Stimulated activated naive CD4-positive, alpha-beta T cell treated with Interleukin-2 at 50 U/mL for 16 hours (primary cell): ENCODE measurements at regions not wholly inside any gene's neighbourhood (a gene's known extent, or its start where the extent isn't known, plus 50 kb on each side); places are given as distances from the start of the nearest gene placed in this dataset.

Experiments
- DNase-seq: peaks from one replicate; lab custom pipeline; 2025; lab: John Stamatoyannopoulos, UW

GRCh38 chr1:218642033-218642948 lies 297.2 kb downstream of the TGFB2 start:
- no peak for DNase-seq

- DNase-seq = no peak
Observed at GRCh38 chr1:218643281-218643680, 298.1 kb downstream of the TGFB2 start.

- no peak for DNase-seq
Observed at GRCh38 chr1:218643926-218644325, 298.8 kb downstream of the TGFB2 start.

DNA sequence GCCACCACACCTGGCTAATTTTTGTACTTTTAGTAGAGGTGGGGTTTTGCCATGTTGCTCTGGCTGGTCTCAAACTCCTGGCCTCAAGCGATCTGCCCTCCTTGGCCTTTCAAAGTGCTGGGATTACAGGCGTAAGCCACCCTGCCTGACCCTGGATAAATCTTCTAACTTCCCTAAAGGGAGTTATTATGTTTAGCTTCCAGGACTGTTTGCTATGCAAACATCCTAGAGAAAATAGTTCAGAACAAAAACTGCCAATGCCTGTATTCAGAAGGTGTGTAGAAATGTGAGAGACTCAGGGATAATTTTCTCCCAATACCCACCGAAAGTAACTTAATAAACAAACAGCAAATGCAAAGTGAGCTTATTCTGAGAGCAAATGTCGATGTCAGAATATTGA lies 301.2 kb downstream of the TGFB2 start:
- no peak for DNase-seq

GRCh38 chr1:218656301-218657037 lies 311.3 kb downstream of the TGFB2 start:
- no peak for DNase-seq

- DNase-seq = no peak
Observed at GRCh38 chr1:218658269-218658668, 313.1 kb downstream of the TGFB2 start.

- no peak for DNase-seq
Observed at GRCh38 chr1:218658899-218659298, 313.8 kb downstream of the TGFB2 start.

DNA sequence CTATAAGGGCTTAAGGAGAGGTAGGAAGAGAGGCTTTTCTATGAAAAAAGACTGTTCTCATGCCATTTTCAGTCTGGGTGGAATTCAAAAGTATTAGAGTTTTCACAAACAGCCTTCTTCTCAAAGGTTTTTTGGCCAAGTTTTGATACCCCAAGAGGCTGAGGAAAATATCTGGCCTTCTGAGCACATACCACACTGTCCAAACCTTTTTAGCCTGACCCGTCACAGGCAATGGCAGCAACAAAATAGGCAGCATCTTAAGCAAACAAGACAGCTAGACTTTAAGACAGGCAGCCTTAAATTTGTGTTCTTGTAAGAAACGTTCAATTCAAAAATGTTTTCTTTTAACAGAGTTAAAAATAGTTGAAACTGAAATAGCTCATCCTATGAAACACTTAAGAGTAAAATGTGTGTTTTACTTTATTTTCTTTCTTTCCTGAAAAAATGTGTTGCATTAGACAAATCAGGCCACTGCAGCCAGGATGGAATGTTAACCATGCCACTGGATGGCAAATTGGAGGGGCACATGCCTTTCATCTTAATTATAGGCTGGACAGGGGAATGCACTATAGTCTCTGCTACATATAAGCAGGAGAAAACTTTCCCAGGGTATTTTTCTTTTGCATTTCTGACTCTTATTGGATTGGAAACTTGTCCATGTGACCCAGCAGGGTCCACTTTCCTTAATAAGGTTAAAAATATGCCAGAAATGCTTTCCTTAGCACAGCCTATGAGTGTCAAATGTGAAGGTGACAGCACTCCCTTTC lies 315.0 kb downstream of the TGFB2 start:
- DNase-seq = no peak

DNA sequence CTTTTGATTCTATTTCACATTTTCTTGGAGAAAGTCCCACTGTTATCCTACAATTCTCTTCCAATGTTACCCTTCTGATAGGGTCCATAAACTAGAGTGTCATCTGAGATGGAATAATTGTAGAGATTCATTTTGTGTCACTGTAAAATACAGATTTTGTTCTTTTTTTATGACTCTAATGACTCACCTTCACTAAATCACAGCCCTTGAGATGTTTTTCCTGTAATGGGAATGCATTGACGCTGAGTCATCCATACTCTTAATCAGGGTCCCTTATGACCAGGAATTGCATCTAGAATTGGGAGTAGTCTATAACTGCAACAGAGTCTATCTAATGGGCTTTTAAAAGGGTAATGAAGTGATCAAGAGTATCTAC lies 315.5 kb downstream of the TGFB2 start:
- DNase-seq = no peak

DNA sequence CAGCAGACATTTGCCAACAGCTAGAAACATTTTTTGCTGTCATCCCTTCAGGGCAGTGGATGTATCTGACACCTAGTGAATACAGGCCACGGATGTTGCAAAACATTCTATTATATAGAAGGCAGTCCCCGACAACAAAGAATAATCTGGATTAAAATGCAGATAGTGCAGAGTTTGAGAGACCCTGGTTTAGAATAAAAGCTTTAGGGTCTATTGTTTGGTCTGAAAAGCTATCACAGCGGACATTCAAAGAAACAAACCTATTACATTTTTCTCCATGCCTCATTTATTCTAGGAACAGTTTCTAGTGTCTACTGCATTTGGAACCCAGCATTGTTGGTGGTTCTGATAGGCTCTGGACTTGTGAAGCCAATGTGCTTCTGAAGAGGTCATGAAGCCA lies 316.3 kb downstream of the TGFB2 start:
- DNase-seq = no peak

- no peak for DNase-seq
Observed at GRCh38 chr1:218664385-218665170, 319.4 kb downstream of the TGFB2 start.

DNA sequence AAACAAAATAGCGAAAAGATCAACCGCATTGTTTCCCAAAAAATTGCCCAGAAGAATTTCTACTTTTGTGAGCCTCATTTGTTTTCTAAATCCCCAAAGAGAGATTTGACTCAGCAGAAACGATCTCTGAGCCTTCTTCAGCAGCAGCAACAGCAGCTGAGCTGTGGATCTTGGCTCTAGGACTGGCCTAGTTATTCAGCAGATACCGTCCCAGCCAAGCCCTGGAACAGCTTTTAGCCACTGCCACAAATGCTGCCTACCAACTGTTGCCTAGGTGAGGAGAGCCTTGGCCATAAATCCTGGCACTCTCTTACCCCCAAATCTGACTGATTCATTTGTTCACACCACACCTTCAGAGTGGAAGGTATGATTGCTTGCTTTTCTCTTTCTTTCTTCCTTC lies 320.1 kb downstream of the TGFB2 start:
- DNase-seq = no peak

- DNase-seq = no peak
Observed at GRCh38 chr1:218666263-218666662, 321.1 kb downstream of the TGFB2 start.

DNA sequence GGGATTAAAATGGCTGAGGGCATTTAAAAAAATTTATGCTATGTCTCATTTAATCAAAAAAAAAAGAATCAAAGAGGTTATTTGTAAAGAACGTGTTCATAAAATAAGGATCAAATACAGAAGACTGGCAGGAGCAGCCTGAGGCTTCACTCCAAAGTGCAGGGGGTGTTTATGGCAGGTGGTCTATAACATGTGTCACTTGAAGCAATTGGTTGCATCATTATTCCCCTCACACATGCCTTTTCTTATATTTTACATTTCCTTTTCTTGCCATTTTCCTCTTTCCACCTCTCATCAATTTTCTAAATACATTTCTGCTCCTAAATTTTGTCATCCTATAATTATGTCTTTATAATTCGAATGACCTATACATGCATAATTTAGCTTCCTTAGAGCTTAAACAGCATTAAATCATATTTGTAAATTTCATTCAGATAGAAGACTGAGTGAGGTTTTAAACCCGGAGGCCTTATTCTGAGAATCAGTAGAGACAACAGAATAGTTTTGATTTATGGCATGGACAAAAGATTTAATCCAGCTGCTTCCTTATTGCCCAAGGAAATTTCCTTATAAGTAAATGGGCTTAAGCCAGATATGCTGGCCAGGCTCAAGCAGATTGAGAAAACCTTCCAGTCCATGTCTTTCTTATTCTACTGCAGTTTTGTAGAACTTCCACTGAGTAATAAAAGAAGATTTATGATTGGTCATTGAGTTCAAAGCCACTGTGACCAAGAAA lies 322.8 kb downstream of the TGFB2 start:
- DNase-seq = no peak

- no peak for DNase-seq
Observed at GRCh38 chr1:218669431-218669830, 324.3 kb downstream of the TGFB2 start.

- DNase-seq = no peak
Observed at GRCh38 chr1:218670875-218671274, 325.7 kb downstream of the TGFB2 start.

DNA sequence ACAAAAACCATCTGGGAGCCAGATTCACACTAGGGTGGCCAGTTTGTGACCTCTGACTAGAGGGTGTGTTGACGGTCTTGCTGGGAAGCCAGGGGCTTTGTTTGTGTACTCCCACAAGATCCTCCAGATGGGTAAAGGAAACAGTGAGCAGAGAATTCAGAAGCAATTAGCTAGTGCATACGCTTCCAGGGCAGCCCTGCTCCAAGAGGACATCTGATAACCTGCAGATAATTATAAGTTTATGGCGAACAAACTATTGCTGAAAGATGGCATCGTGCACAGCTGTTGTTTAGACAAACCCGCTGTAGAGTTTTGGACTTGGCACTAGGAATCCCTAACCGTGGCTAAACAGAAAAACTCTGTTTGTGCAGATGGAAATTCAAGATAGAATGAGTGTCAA lies 326.4 kb downstream of the TGFB2 start:
- DNase-seq = no peak

DNA sequence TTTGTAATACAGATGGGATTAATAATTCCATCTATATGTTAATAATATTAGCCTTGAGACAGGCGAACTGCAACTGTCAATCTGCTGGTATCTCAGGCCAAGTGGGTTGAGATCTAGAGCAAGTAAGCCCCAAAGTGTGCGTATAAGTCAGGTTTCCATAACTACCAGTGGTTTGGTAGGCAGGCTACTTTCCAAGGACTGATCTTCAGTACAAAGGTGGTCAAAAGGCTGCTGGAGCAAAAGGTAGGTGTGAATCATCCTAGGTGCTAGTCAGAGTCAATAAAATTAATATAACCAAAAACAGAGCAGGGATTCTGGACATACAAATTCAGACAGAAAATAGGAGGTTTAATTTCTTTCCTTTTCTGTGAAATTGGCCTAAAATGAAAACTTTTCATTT lies 328.0 kb downstream of the TGFB2 start:
- no peak for DNase-seq

- DNase-seq = no peak
Observed at GRCh38 chr1:218674280-218674773, 329.2 kb downstream of the TGFB2 start.

DNA sequence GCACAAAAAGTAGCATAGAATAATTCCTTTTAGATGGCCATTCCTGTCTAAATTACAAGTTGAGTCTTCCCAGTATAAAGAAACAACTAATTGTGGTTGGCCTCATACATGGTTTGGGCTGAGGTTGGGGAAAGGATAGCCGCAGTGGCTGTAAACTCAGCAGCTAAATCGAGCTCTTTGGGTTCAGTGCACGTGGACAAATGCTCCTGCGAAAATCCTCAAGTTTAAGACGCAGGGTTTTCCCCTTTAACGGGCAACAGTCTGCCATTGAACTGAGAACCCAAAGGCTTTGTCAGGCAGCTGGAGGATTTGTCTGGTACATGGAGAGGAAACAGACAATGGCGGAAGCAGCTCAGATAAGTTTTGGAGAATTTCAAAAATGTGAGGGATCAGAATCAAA lies 331.9 kb downstream of the TGFB2 start:
- DNase-seq = no peak

- DNase-seq = no peak
Observed at GRCh38 chr1:218679391-218679790, 334.3 kb downstream of the TGFB2 start.
